GM23338 (cell line): ENCODE measurements at regions not wholly inside any gene's neighbourhood (a gene's known extent, or its start where the extent isn't known, plus 50 kb on each side); places are given as distances from the start of the nearest gene placed in this dataset.

Experiments used
- CREB1 ChIP-seq: fragments of 250-450 bp; sonication (Bioruptor Pico); IDR thresholded peaks from 2 replicates; pipeline ENCODE4 v1.5.0; 2020; ENCODE audit warnings: low read depth, mild to moderate bottlenecking, moderate library complexity
- CTCF ChIP-seq, 2 experiments: fragments of 200-600 bp in 1 of 2; sonication (generic) in 1 of 2; conservative IDR thresholded peaks; 2 replicates each; pipeline versions ENCODE4 v1.5.1 to v1.6.1; 2016 to 2017; ENCODE audit warnings: antibody characterized with exemption in 2 of 2, low read depth in 2 of 2, mild to moderate bottlenecking in 2 of 2, moderate library complexity in 1 of 2
- ETS1 ChIP-seq: IDR thresholded peaks from 2 replicates; pipeline ENCODE4 v1.6.1; 2016; ENCODE audit warnings: antibody characterized with exemption
- EZH2 ChIP-seq: fragments of 200-600 bp; sonication (generic); IDR thresholded peaks from one replicate; pipeline ENCODE4 v1.8.0; 2017; ENCODE audit warnings: antibody characterized with exemption, mild to moderate bottlenecking, low read depth; ENCODE audit not compliant: unreplicated experiment
- EZH2phosphoT487 ChIP-seq: fragments of 200-600 bp; sonication (generic); IDR thresholded peaks from one replicate; pipeline ENCODE4 v1.8.1; 2018; ENCODE audit warnings: antibody characterized with exemption; ENCODE audit not compliant: unreplicated experiment
- JUNB ChIP-seq: IDR thresholded peaks from one replicate; pipeline ENCODE4 v1.6.1; 2016; ENCODE audit warnings: antibody characterized with exemption; ENCODE audit not compliant: unreplicated experiment
- NANOG ChIP-seq: IDR thresholded peaks from 2 replicates; pipeline ENCODE4 v1.6.1; 2016; ENCODE audit warnings: antibody characterized with exemption, borderline replicate concordance
- POLR2AphosphoS5 ChIP-seq: IDR thresholded peaks from 2 replicates; pipeline ENCODE4 v1.6.1; 2016; ENCODE audit warnings: antibody characterized with exemption, low read depth
- REST ChIP-seq: IDR thresholded peaks from one replicate; pipeline ENCODE4 v1.6.1; 2018; ENCODE audit warnings: antibody characterized with exemption; ENCODE audit not compliant: unreplicated experiment

GRCh38 chrX:75582511-75582910 lies 59.7 kb upstream of the ZDHHC15 start:
- TF ChIP-seq CTCF (conservative IDR thresholded peaks at IDR 0.05; ENCODE audit: low read depth in 2 of 2) (no peak), EZH2phosphoT487 (no peak), POLR2AphosphoS5 (no peak), EZH2 (no peak), REST (no peak), CREB1 (CRISPR knock-in tag) (no peak), JUNB (no peak), ETS1 (no peak), NANOG (no peak)
